ENCODE measurements at regions not wholly inside any gene's neighbourhood (a gene's known extent, or its start where the extent isn't known, plus 50 kb on each side); places are given as distances from the start of the nearest gene placed in this dataset.

DNA sequence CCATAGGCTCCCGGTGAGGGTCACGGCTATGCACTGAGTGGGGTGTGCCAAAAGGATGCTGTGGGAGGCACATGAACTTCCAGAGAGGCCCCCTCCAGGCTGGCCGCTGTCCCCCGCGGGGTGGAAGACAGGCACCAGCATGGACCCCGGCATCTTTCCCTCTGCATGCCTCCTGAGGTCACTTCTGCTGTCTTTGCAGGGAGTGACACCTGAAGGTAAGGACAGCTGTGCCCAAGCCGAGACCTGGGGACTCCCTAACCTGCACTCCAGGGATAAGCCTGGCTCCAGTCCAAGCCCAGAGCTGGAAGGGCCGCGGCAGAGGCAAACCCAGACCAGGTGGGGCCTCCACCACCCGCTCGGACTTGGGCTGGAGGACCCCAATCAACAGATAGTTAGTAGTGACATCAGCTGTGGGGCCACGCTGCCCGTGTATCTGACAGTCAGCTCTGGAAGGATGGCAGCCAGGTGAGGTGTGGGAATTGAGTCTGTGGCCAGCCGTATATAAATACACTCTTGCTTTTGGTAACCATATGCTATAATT lies 340.7 kb upstream of the MKI67 start:
- TF ChIP-seq CTCF (IDR thresholded peaks at IDR 0.05) = no peak
- no peak for TF ChIP-seq POLR2AphosphoS5 (IDR thresholded peaks at IDR 0.05)
- no peak for TF ChIP-seq EP300 (IDR thresholded peaks at IDR 0.05)

Data from sigmoid colon (tissue), 4 donors.